ENCODE measurements at regions not wholly inside any gene's neighbourhood (a gene's known extent, or its start where the extent isn't known, plus 50 kb on each side); places are given as distances from the start of the nearest gene placed in this dataset.

DNA sequence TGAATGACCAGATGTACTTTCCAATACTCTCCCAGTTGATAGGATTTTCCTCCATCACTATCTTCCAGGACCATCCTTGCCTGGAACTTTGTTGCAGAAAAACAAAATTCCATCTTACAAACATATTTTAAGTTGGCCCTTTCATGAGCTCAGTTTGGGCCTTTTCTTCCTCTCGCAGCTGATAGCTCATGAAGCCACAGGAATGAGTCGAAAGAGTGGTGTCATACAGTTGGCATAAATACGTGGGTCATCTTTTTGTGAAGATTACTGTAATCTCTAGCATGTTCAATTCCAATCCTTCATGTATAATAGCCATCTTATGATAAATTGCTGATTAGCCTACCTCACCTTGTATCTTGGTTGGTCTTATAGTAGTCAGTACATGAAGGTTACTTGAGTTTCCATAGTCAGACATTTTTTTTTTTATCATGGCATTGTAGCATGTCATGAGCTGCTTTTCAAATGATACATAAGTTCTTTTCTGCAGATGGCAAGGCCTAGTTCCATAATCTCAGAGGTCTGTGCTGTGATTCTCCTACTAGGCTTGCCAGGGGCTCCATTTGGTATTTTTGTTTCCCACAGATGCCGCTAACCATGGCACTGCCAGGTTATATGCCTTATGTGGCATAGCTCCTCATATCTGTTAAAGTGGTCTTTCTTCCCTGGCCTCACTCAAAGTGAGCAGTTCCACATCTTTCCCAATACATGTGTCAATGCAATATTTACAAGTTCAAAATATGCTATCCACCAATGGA lies 380.6 kb upstream of the DCN start:
- no peak for DNase-seq (ENCODE audit: extremely low read depth, low read depth)
- TF ChIP-seq, protein P1, sequence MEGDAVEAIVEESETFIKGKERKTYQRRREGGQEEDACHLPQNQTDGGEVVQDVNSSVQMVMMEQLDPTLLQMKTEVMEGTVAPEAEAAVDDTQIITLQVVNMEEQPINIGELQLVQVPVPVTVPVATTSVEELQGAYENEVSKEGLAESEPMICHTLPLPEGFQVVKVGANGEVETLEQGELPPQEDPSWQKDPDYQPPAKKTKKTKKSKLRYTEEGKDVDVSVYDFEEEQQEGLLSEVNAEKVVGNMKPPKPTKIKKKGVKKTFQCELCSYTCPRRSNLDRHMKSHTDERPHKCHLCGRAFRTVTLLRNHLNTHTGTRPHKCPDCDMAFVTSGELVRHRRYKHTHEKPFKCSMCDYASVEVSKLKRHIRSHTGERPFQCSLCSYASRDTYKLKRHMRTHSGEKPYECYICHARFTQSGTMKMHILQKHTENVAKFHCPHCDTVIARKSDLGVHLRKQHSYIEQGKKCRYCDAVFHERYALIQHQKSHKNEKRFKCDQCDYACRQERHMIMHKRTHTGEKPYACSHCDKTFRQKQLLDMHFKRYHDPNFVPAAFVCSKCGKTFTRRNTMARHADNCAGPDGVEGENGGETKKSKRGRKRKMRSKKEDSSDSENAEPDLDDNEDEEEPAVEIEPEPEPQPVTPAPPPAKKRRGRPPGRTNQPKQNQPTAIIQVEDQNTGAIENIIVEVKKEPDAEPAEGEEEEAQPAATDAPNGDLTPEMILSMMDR (IDR thresholded peaks at IDR 0.05; ENCODE audit: low read depth, low read length, missing control alignments), result no peak
- no peak overlapping the region for H3K4me3 ChIP-seq (replicated peaks; ENCODE audit: low read depth, low read length)

DNA sequence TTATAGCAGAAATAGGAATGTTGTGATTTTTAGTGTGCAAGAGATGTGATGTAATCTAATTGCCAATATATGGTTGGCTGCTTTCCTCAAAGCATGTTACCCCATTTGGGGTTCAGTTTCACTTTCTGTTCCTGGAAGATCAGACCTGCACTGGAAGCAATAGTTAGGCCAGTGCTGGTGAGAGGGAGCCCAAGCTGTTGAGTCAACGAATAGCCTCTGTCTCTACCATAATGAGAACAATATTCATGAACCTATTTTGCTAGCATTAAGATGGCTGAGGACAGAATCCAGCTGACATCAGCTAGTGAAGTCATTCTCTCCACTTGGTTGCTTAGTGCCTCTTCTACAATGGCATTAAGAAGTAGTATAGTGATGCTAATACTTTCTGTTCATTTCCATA lies 379.9 kb upstream of the DCN start:
- TF ChIP-seq, protein P1 (IDR thresholded peaks at IDR 0.05; ENCODE audit: low read depth, low read length, missing control alignments), result no peak
- no peak for DNase-seq (ENCODE audit: extremely low read depth, low read depth)
- H3K4me3 ChIP-seq (replicated peaks; ENCODE audit: low read depth, low read length), result no peak overlapping the region

- H3K4me3 ChIP-seq (replicated peaks; ENCODE audit: low read depth, low read length), result no peak overlapping the region
Observed at GRCh38 chr12:91561958-91562325, 379.3 kb upstream of the DCN start.

DNA sequence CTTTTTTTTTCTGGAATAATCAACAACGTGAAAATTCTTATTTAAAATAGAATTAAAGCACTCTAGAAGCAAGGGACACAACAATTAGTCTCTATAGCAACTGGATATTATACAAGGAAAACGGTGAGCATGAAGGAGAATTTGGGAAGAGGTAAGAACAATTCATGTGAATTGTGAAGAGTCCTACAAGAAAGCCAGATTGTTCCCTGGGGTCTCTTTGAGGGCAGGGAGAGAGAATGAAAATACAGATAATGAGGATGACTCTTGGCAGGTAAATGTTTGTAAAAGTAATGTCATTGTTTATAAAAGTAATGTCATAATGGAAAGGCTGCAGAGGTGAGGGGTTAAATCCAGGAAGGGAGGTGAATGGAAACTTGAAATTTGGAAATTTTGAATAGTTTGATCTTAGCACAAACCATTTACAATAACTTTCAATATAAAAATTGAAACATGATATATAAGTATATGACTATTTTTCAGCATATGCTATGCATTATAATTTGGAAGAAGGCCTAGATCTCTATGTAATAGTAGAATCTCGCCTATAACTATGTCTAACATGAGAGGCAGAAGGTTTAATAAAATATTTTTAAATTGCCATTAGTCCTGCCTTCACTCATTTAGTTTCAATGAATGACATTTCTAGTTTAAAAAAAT lies 378.8 kb upstream of the DCN start:
- TF ChIP-seq, protein P1 (IDR thresholded peaks at IDR 0.05; ENCODE audit: low read depth, low read length, missing control alignments), result no peak
- no peak for DNase-seq (ENCODE audit: extremely low read depth, low read depth)
- no peak overlapping the region for H3K4me3 ChIP-seq (replicated peaks; ENCODE audit: low read depth, low read length)

More at GRCh38 chr12:91561958-91562325, 379.3 kb upstream of the DCN start:
- TF ChIP-seq, protein P1 (IDR thresholded peaks at IDR 0.05; ENCODE audit: low read depth, low read length, missing control alignments), result no peak
- no peak for DNase-seq (ENCODE audit: extremely low read depth, low read depth)

- DNase-seq (ENCODE audit: extremely low read depth, low read depth), result no peak
- TF ChIP-seq, protein P1 (IDR thresholded peaks at IDR 0.05; ENCODE audit: low read depth, low read length, missing control alignments), result no peak
Observed at GRCh38 chr12:91556909-91557308, 374.3 kb upstream of the DCN start.

GRCh38 chr12:91555436-91556415 lies 373.1 kb upstream of the DCN start:
- TF ChIP-seq, protein P1 (IDR thresholded peaks at IDR 0.05; ENCODE audit: low read depth, low read length, missing control alignments), result no peak
- DNase-seq (ENCODE audit: extremely low read depth, low read depth), result no peak
- no peak overlapping the region for H3K4me3 ChIP-seq (replicated peaks; ENCODE audit: low read depth, low read length)

More at GRCh38 chr12:91556909-91557308, 374.3 kb upstream of the DCN start:
- H3K4me3 ChIP-seq (replicated peaks; ENCODE audit: low read depth, low read length), result no peak overlapping the region

All from HFF-Myc (cell line).